Thyroid gland (tissue), 4 donors: ENCODE measurements at regions not wholly inside any gene's neighbourhood (a gene's known extent, or its start where the extent isn't known, plus 50 kb on each side); places are given as distances from the start of the nearest gene placed in this dataset.

Experiments used
- CTCF ChIP-seq, 6 experiments: fragments of 200-600 bp in 3 of 6; fragments of 450-650 bp in 3 of 6; sonication (generic) in 3 of 6; IDR thresholded peaks; one replicate each; pipeline ENCODE4 v1.5.1; 2016 to 2019; ENCODE audit warnings: antibody characterized with exemption in 6 of 6, mild to moderate bottlenecking in 2 of 6, inconsistent platforms in 1 of 6, moderate library complexity in 1 of 6
- POLR2A ChIP-seq, 2 donors: fragments of 450-650 bp; IDR thresholded peaks; one replicate each; pipeline ENCODE4 v1.6.1; 2017; ENCODE audit warnings: antibody characterized with exemption in 2 of 2, mild to moderate bottlenecking in 2 of 2, moderate library complexity in 1 of 2

GRCh38 chr6:139886396-139886795 lies 511.9 kb upstream of the CITED2 start:
- no peak for TF ChIP-seq CTCF (IDR thresholded peaks at IDR 0.05)
- no peak for TF ChIP-seq POLR2A (IDR thresholded peaks at IDR 0.05)
